H1 (cell line): ENCODE measurements at regions not wholly inside any gene's neighbourhood (a gene's known extent, or its start where the extent isn't known, plus 50 kb on each side); places are given as distances from the start of the nearest gene placed in this dataset.

Experiments
- CTCF ChIA-PET: fragments of 300-600 bp; sonication (Branson Sonifier 250); formaldehyde crosslinking; loops from one replicate; lab custom pipeline; 2021; ENCODE audit not compliant: partially characterized antibody; lab: Charles Lee
- POLR2A ChIA-PET: fragments of 300-600 bp; sonication (Branson Sonifier 250); formaldehyde crosslinking; loops from one replicate; lab custom pipeline; 2021; ENCODE audit warnings: inconsistent platforms; ENCODE audit not compliant: partially characterized antibody; lab: Charles Lee
- DNase-seq, 2 experiments: peaks; one replicate each; pipeline versions ENCODE4 v3.0.0 to v3.0.0-alpha.2; 2010 to 2022; ENCODE audit warnings: low spot score in 2 of 2, low read depth in 1 of 2, mixed read lengths in 1 of 2
- FAIRE-seq: peaks from 2 replicates; lab custom pipeline; 2011; peaks lifted over from hg19 to GRCh38; lab: Jason Lieb, UNC
- H2AFZ ChIP-seq: 2 replicates; pipeline ENCODE4 v1.8.1; 2012; ENCODE audit warnings: low read length, inconsistent platforms
- H2AK5ac ChIP-seq: 2 replicates; pipeline ENCODE4 v1.6.1; 2013; ENCODE audit warnings: low read depth, low read length
- H2BK120ac ChIP-seq: replicated peaks from 2 replicates; pipeline ENCODE3; 2013; ENCODE audit warnings: low read depth, low read length, inconsistent platforms
- H2BK12ac ChIP-seq: 2 replicates; pipeline ENCODE4 v1.6.1; 2013; ENCODE audit warnings: low read depth, low read length
- H2BK15ac ChIP-seq: 2 replicates; pipeline ENCODE4 v1.6.1; 2013; ENCODE audit warnings: low read length
- H2BK20ac ChIP-seq: 2 replicates; pipeline ENCODE4 v1.6.1; 2013; ENCODE audit warnings: low read length
- H2BK5ac ChIP-seq: 2 replicates; pipeline ENCODE4 v1.6.1; 2013; ENCODE audit warnings: low read depth, low read length
- H3K14ac ChIP-seq: 2 replicates; pipeline ENCODE4 v1.6.1; 2013; ENCODE audit warnings: inconsistent platforms; ENCODE audit not compliant: insufficient read length
- H3K18ac ChIP-seq: 2 replicates; pipeline ENCODE4 v1.6.1; 2013; ENCODE audit warnings: low read length; ENCODE audit errors: extremely low read depth
- H3K23ac ChIP-seq: 2 replicates; pipeline ENCODE4 v1.6.1; 2013; ENCODE audit warnings: inconsistent platforms; ENCODE audit not compliant: insufficient read length
- H3K23me2 ChIP-seq: 2 replicates; pipeline ENCODE4 v1.6.1; 2013; ENCODE audit warnings: low read depth, low read length
- H3K27ac ChIP-seq: 2 replicates; pipeline ENCODE4 v1.6.1; 2011; ENCODE audit warnings: low read depth, low read length, inconsistent platforms
- H3K27me3 ChIP-seq, 4 experiments: replicated peaks in 1 of 4; 1 replicate in 1 of 4; 2 replicates in 3 of 4; pipeline versions ENCODE4 v1.6.1 to v1.8.1; 2011 to 2013; ENCODE audit warnings: low read length in 3 of 4, mild to moderate bottlenecking in 3 of 4, inconsistent platforms in 2 of 4, mixed read lengths in 2 of 4, moderate library complexity in 1 of 4; ENCODE audit not compliant: control insufficient read depth in 3 of 4, insufficient read depth in 3 of 4; ENCODE audit errors: extremely low read depth in 1 of 4
- H3K36me3 ChIP-seq, 4 experiments: 2 replicates each; pipeline versions ENCODE4 v1.6.1 to v1.8.1; 2011 to 2013; ENCODE audit warnings: mild to moderate bottlenecking in 4 of 4, low read length in 3 of 4, moderate library complexity in 2 of 4, control low read depth in 1 of 4, inconsistent platforms in 1 of 4; ENCODE audit not compliant: insufficient read depth in 4 of 4, control insufficient read depth in 2 of 4
- H3K4ac ChIP-seq: replicated peaks from 2 replicates; pipeline ENCODE3; 2013; ENCODE audit warnings: low read length, low read depth, mixed read lengths, inconsistent platforms; ENCODE audit not compliant: insufficient read length
- H3K4me1 ChIP-seq, 4 experiments: replicated peaks in 1 of 4; 1 replicate in 1 of 4; 2 replicates in 3 of 4; pipeline versions ENCODE4 v1.6.1 to v1.8.1; 2011 to 2013; ENCODE audit warnings: low read length in 3 of 4, inconsistent platforms in 2 of 4, mixed read lengths in 1 of 4; ENCODE audit not compliant: insufficient read depth in 4 of 4, control insufficient read depth in 3 of 4
- H3K4me2 ChIP-seq, 2 experiments: 2 replicates each; pipeline versions ENCODE4 v1.6.1 to v1.8.1; 2011 to 2013; ENCODE audit warnings: low read depth in 2 of 2, low read length in 2 of 2, control low read depth in 1 of 2, inconsistent platforms in 1 of 2, mild to moderate bottlenecking in 1 of 2; ENCODE audit not compliant: insufficient read depth in 1 of 2
- H3K4me3 ChIP-seq, 4 experiments: fragments of 200-600, 300-600 bp in 1 of 4; sonication (generic), shearing (Covaris generic), sonication (Bioruptor Twin) in 1 of 4; 2 replicates each; pipeline versions ENCODE4 v1.5.1 to v1.8.1; 2011 to 2016; ENCODE audit warnings: low read length in 4 of 4, low read depth in 3 of 4, control low read depth in 2 of 4, inconsistent platforms in 2 of 4, mild to moderate bottlenecking in 2 of 4, mixed read lengths in 1 of 4, moderate library complexity in 1 of 4; ENCODE audit not compliant: insufficient read depth in 2 of 4; ENCODE audit errors: extremely low read depth in 1 of 4
- H3K56ac ChIP-seq: replicated peaks from 2 replicates; pipeline ENCODE3; 2013; ENCODE audit warnings: low read depth, mild to moderate bottlenecking, mixed read lengths, low read length, inconsistent platforms; ENCODE audit not compliant: insufficient read length
- H3K79me1 ChIP-seq: 2 replicates; pipeline ENCODE4 v1.6.1; 2013; ENCODE audit warnings: low read depth, low read length, control low read depth
- H3K79me2 ChIP-seq, 2 experiments: 2 replicates each; pipeline versions ENCODE4 v1.6.1 to v1.8.1; 2012 to 2013; ENCODE audit warnings: low read length in 2 of 2, mild to moderate bottlenecking in 2 of 2, inconsistent platforms in 1 of 2; ENCODE audit not compliant: insufficient read depth in 2 of 2, control insufficient read depth in 1 of 2
- H3K9ac ChIP-seq, 4 experiments: replicated peaks in 1 of 4; 1 replicate in 1 of 4; 2 replicates in 3 of 4; pipeline versions ENCODE4 v1.6.1 to v1.8.1; 2011 to 2013; ENCODE audit warnings: low read depth in 3 of 4, low read length in 3 of 4, control low read depth in 2 of 4, mild to moderate bottlenecking in 2 of 4, moderate library complexity in 2 of 4, inconsistent platforms in 1 of 4; ENCODE audit errors: extremely low read depth in 1 of 4
- H3K9me3 ChIP-seq, 2 experiments: 2 replicates each; pipeline versions ENCODE4 v1.6.1 to v1.8.1; 2012 to 2013; ENCODE audit warnings: mild to moderate bottlenecking in 2 of 2, moderate library complexity in 2 of 2, control low read depth in 1 of 2, inconsistent platforms in 1 of 2, low read depth in 1 of 2, low read length in 1 of 2, mixed read lengths in 1 of 2; ENCODE audit not compliant: insufficient read depth in 2 of 2
- H4K20me1 ChIP-seq, 2 experiments: replicated peaks in 1 of 2; 2 replicates each; pipeline versions ENCODE3 to v1.8.1; 2011 to 2013; ENCODE audit warnings: inconsistent platforms in 2 of 2, low read length in 2 of 2, mild to moderate bottlenecking in 1 of 2; ENCODE audit not compliant: insufficient read depth in 2 of 2, control insufficient read depth in 1 of 2
- H4K5ac ChIP-seq: 2 replicates; pipeline ENCODE4 v1.6.1; 2013; ENCODE audit warnings: low read length, low read depth, mixed read lengths, inconsistent platforms; ENCODE audit not compliant: insufficient read length
- H4K8ac ChIP-seq: 2 replicates; pipeline ENCODE4 v1.8.0; 2013; ENCODE audit warnings: mild to moderate bottlenecking, moderate library complexity, low read length, inconsistent platforms; ENCODE audit not compliant: insufficient read depth; ENCODE audit errors: extremely low read depth
- H4K91ac ChIP-seq: replicated peaks from 2 replicates; pipeline ENCODE3; 2013; ENCODE audit warnings: low read length, mixed read lengths, inconsistent platforms; ENCODE audit not compliant: insufficient read length
- ASH2L ChIP-seq: fragments of 200-600, 300-600 bp; sonication (generic); IDR thresholded peaks from one replicate; pipeline ENCODE4 v1.7.1; 2017; ENCODE audit warnings: low read length
- RAD21 ChIP-seq, 2 experiments: IDR thresholded peaks in 1 of 2; conservative IDR thresholded peaks in 1 of 2; 2 replicates each; pipeline ENCODE4 v1.6.1; 2011; ENCODE audit warnings: low read depth in 2 of 2, low read length in 2 of 2, improper control_type of control experiment in 1 of 2, inconsistent platforms in 1 of 2, mild to moderate bottlenecking in 1 of 2, moderate library complexity in 1 of 2
- RBBP5 ChIP-seq: IDR thresholded peaks from 2 replicates; pipeline ENCODE4 v1.7.1; 2012; ENCODE audit warnings: low read depth, mild to moderate bottlenecking, inconsistent platforms, low read length, moderate library complexity, borderline replicate concordance
- SIN3A ChIP-seq, 2 experiments: IDR thresholded peaks in 1 of 2; conservative IDR thresholded peaks in 1 of 2; 2 replicates each; pipeline ENCODE4 v1.6.1; 2011 to 2012; ENCODE audit warnings: low read length in 2 of 2, improper control_type of control experiment in 1 of 2, low read depth in 1 of 2, mild to moderate bottlenecking in 1 of 2
- SP1 ChIP-seq: IDR thresholded peaks from 2 replicates; pipeline ENCODE4 v1.6.1; 2011; ENCODE audit warnings: low read depth, low read length
- WGBS, 2 experiments: shearing (Covaris generic) in 1 of 2; methylation state at CpG; one replicate each; pipeline versions ENCODE4 v1.1.6 to v1.1.7; 2013 to 2015; ENCODE audit warnings: low lambda C conversion rate in 2 of 2, mixed read lengths in 2 of 2, inconsistent platforms in 1 of 2, low coverage in 1 of 2, missing lambda C conversion rate in 1 of 2; ENCODE audit not compliant: insufficient replicate concordance in 2 of 2, insufficient coverage in 1 of 2, insufficient read length in 1 of 2; ENCODE audit errors: extremely low coverage in 1 of 2, missing lambda C conversion rate in 1 of 2; 5-methylcytosine and 5-hydroxymethylcytosine counted together
- TF ChIP-seq, protein P1 (sequence below), 3 experiments: IDR thresholded peaks; 1 replicate in 2 of 3; 2 replicates in 1 of 3; pipeline versions ENCODE4 v1.5.1 to v1.6.1; 2011; ENCODE audit warnings: low read length in 3 of 3, mild to moderate bottlenecking in 3 of 3, inconsistent platforms in 2 of 3, low read depth in 1 of 3, moderate library complexity in 1 of 3; ENCODE audit not compliant: insufficient read depth in 1 of 3; ENCODE audit errors: control extremely low read depth in 1 of 3
- TF ChIP-seq, protein P2 (sequence below): IDR thresholded peaks from 2 replicates; pipeline ENCODE4 v1.6.1; 2011; ENCODE audit warnings: low read depth, mild to moderate bottlenecking, low read length; ENCODE audit not compliant: insufficient read depth

DNA sequence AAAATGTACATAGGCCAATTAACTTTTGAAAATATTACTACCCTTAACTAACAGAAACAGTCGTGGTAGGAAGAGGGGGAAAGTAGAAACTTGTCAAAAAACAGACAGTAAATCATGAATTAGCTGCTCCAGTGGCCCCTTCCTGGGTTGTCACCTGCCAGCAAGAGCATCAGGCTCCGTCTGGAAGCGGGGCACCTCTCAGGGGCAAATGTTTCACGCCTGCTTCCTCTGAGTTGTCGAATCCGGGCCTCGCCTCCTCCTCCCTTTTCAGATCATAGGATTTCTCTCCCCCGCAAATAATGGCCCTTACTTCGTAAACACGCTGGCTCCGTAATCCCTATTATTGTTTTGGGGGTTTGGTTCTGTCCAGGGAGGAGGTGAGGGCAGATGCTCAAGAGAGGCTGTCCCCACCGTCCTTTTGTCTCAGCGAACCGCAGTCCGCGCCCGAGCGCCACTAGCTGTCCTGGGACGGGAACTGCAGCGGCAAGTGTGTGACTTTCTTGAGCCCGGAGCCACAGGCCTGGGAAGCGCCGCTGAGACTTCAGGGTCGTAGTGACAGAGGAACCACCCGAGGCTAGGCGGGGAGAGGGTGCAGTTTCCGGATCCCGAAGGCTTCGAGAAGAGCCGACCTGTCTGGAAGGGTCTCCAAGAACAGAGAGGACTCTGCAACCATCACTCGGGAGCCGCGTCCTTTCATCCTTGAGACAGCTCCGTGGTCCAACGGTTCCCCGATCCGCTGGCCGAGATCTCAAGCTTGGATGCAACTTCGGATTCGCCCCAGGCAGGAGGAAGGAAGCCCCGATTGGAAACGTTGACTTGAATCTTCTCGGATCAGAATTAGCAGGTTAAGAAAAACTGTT lies 214.5 kb upstream of the ZNF184 start:
- Histone ChIP-seq H4K91ac (no peak overlapping the region), H2BK120ac (no peak overlapping the region), H3K36me3 (no peaks in the 10 kb centered on the region), H3K27ac (no peak overlapping the region), H3K4me1 (no peaks in the 10 kb centered on the region; a peak in 1 of 7 replicates), H3K18ac (no peak overlapping the region), H3K23ac (no peak overlapping the region), H3K4me2 (peak overlapping the region; percentile 12 to 75), H3K56ac (no peak overlapping the region), H3K23me2 (no peaks in the 10 kb centered on the region), H3K14ac (no peak overlapping the region), H3K79me1 (no peaks in the 10 kb centered on the region), H2BK20ac (no peak overlapping the region), H3K4me3 (peak overlapping the region; percentile 64 to 97 (median 89)), H3K9me3 (no peaks in the 10 kb centered on the region), H2BK12ac (no peak overlapping the region; the same call in 1 of the 2 replicates), H3K9ac (peak overlapping the region in 2 of 4 experiments; percentile 0 to 8; a peak in 2 of 7 replicates), H3K4ac (no peak overlapping the region), H4K8ac (no peak overlapping the region), H3K27me3 (no peaks in the 10 kb centered on the region), H4K5ac (no peak overlapping the region), H2AFZ (peak overlapping the region; percentile 98), H3K79me2 (no peaks in the 10 kb centered on the region), H2BK5ac (no peak overlapping the region), H2AK5ac (no peak overlapping the region), H4K20me1 (no peaks in the 10 kb centered on the region), H2BK15ac (no peak overlapping the region)
- ChIA-PET POLR2A (interaction anchor here (0.7 to 1.5 kb wide), 3 partner anchors 38 to 538 kb away, joined by 3 to 4 read pairs (median 3); a partner anchor contains a TSS), CTCF (interaction anchor here (0.7 to 1.5 kb wide), 21 partner anchors 9 to 536 kb away, joined by 3 to 6 read pairs (median 3); no protein-coding TSS in a partner anchor)
- FAIRE-seq (no peak), DNase-seq (peak; percentile 82 to 95)
- 1% methylated on average over 43 of the region's 43 CpGs; no CpG with 5 or more reads in 1 of the 2 experiments for WGBS, 2 experiments
- TF ChIP-seq RAD21 (IDR thresholded peaks at IDR 0.05 in 1 of 2, conservative IDR thresholded peaks at IDR 0.05 in 1 of 2; ENCODE audit: low read depth in 2 of 2, low read length in 2 of 2) (peak; percentile 55 to 65), SIN3A (conservative IDR thresholded peaks at IDR 0.05 in 1 of 2, IDR thresholded peaks at IDR 0.05 in 1 of 2; ENCODE audit: low read depth in 1 of 2, low read length in 2 of 2) (peak in 1 of 2 experiments; percentile 54; a peak in 2 of 4 replicates), SP1 (no peak), ASH2L (peak; percentile 99), RBBP5 (peak; percentile 73; the same call in 1 of the 2 replicates)
- TF ChIP-seq, protein P1, sequence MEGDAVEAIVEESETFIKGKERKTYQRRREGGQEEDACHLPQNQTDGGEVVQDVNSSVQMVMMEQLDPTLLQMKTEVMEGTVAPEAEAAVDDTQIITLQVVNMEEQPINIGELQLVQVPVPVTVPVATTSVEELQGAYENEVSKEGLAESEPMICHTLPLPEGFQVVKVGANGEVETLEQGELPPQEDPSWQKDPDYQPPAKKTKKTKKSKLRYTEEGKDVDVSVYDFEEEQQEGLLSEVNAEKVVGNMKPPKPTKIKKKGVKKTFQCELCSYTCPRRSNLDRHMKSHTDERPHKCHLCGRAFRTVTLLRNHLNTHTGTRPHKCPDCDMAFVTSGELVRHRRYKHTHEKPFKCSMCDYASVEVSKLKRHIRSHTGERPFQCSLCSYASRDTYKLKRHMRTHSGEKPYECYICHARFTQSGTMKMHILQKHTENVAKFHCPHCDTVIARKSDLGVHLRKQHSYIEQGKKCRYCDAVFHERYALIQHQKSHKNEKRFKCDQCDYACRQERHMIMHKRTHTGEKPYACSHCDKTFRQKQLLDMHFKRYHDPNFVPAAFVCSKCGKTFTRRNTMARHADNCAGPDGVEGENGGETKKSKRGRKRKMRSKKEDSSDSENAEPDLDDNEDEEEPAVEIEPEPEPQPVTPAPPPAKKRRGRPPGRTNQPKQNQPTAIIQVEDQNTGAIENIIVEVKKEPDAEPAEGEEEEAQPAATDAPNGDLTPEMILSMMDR (IDR thresholded peaks at IDR 0.05; ENCODE audit: control extremely low read depth in 1 of 3, insufficient read depth in 1 of 3, low read depth in 1 of 3, low read length in 3 of 3): peak; percentile 57 to 82 (median 82)
- TF ChIP-seq, protein P2, sequence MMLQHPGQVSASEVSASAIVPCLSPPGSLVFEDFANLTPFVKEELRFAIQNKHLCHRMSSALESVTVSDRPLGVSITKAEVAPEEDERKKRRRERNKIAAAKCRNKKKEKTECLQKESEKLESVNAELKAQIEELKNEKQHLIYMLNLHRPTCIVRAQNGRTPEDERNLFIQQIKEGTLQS: no peak
